HCT116 (cell line): ENCODE measurements at regions not wholly inside any gene's neighbourhood (a gene's known extent, or its start where the extent isn't known, plus 50 kb on each side); places are given as distances from the start of the nearest gene placed in this dataset.

ENCODE experiments used
- ATAC-seq: fragments of 200-7000 bp; cut with Tn5 transposase; 2 replicates; pipeline ENCODE4 v1.9.1; 2020; ENCODE audit warnings: mild to moderate bottlenecking, moderate library complexity
- BruUV-seq: library from RNA; stranded (reverse); fragments of 400-500 nt; replicated peaks from 2 replicates; lab custom pipeline; 2021; lab: Mats Ljungman, UMichigan
- CTCF ChIA-PET: fragments of 300-600 bp; sonication (Branson Sonifier 250); formaldehyde crosslinking; loops from one replicate; lab custom pipeline; 2021; ENCODE audit warnings: antibody characterized with exemption; lab: Charles Lee
- POLR2A ChIA-PET: fragments of 300-600, 350-600 bp; sonication (Branson Sonifier 250); formaldehyde crosslinking; loops from one replicate; lab custom pipeline; 2021; ENCODE audit warnings: antibody characterized with exemption; lab: Charles Lee
- RAD21 ChIA-PET, 2 experiments: fragments of 300-600 bp; sonication (Branson Sonifier 250); formaldehyde crosslinking; loops; one replicate each; lab custom pipeline; 2023; ENCODE audit warnings: low total read pairs in 2 of 2; ENCODE audit not compliant: uncharacterized antibody in 2 of 2, unreplicated experiment in 2 of 2, low non-redundant PET in 1 of 2; lab: Charles Lee
- DNase-seq: peaks from one replicate; pipeline ENCODE4 v3.0.0-alpha.2; 2010; ENCODE audit warnings: low read depth, low spot score
- H2AFZ ChIP-seq: fragments of 200-600 bp; shearing (Covaris generic), sonication (generic); 2 replicates; pipeline ENCODE4 v1.6.1; 2017; ENCODE audit warnings: low read depth, mixed run types, mixed read lengths, antibody characterized with exemption, low read length; ENCODE audit not compliant: poor library complexity, severe bottlenecking
- H3K27ac ChIP-seq: 2 replicates; pipeline ENCODE4 v1.5.1; 2012; ENCODE audit warnings: low read depth, low read length
- H3K27me3 ChIP-seq: fragments of 200-600 bp; sonication (generic); 2 replicates; pipeline ENCODE4 v1.6.1; 2016; ENCODE audit warnings: mixed run types, low read length, mixed read lengths; ENCODE audit not compliant: insufficient read depth
- H3K36me3 ChIP-seq, 2 experiments: fragments of 200-500 bp in 1 of 2; fragments of 200-600 bp in 1 of 2; sonication (Bioruptor generic) in 1 of 2; sonication (generic) in 1 of 2; 2 replicates each; pipeline versions ENCODE4 v1.5.1 to v1.6.1; 2014 to 2016; ENCODE audit warnings: low read length in 2 of 2, inconsistent platforms in 1 of 2, mixed read lengths in 1 of 2, mixed run types in 1 of 2; ENCODE audit not compliant: insufficient read depth in 2 of 2, control insufficient read depth in 1 of 2
- H3K4me1 ChIP-seq, 2 experiments: fragments of 200-600 bp in 1 of 2; sonication (generic) in 1 of 2; 2 replicates each; pipeline versions ENCODE4 v1.5.1 to v1.6.1; 2012 to 2017; ENCODE audit warnings: low read length in 2 of 2, inconsistent platforms in 1 of 2, mild to moderate bottlenecking in 1 of 2, mixed read lengths in 1 of 2, mixed run types in 1 of 2, moderate library complexity in 1 of 2; ENCODE audit not compliant: insufficient read depth in 2 of 2, control insufficient read depth in 1 of 2
- H3K4me2 ChIP-seq: fragments of 200-600 bp; sonication (generic); 2 replicates; pipeline ENCODE4 v1.6.1; 2017; ENCODE audit warnings: mixed run types, low read length, mixed read lengths
- H3K4me3 ChIP-seq, 2 experiments: fragments of 200-600 bp in 1 of 2; sonication (generic) in 1 of 2; replicated peaks in 1 of 2; 2 replicates each; pipeline ENCODE4 v1.5.1; 2011 to 2016; ENCODE audit warnings: low read length in 2 of 2, control low read depth in 1 of 2, low read depth in 1 of 2, mild to moderate bottlenecking in 1 of 2, mixed read lengths in 1 of 2, mixed run types in 1 of 2
- H3K79me2 ChIP-seq: fragments of 200-600 bp; sonication (generic); 2 replicates; pipeline ENCODE4 v1.6.1; 2017; ENCODE audit warnings: mild to moderate bottlenecking, mixed run types, low read length, moderate library complexity, mixed read lengths; ENCODE audit not compliant: insufficient read depth
- H3K9ac ChIP-seq: fragments of 200-600 bp; sonication (generic); 2 replicates; pipeline ENCODE4 v1.6.1; 2016; ENCODE audit warnings: low read length, mixed read lengths
- H3K9me2 ChIP-seq: fragments of 200-600 bp; sonication (generic), shearing (Covaris generic); 2 replicates; pipeline ENCODE4 v1.6.1; 2017; ENCODE audit warnings: mixed run types, mild to moderate bottlenecking, moderate library complexity; ENCODE audit not compliant: insufficient read depth
- H3K9me3 ChIP-seq, 2 experiments: fragments of 200-500 bp in 1 of 2; fragments of 200-600 bp in 1 of 2; sonication (Bioruptor generic) in 1 of 2; sonication (generic) in 1 of 2; 2 replicates each; pipeline ENCODE4 v1.6.1; 2014 to 2017; ENCODE audit warnings: low read length in 2 of 2, mixed read lengths in 2 of 2, inconsistent platforms in 1 of 2, low read depth in 1 of 2, mild to moderate bottlenecking in 1 of 2, mixed run types in 1 of 2, moderate library complexity in 1 of 2; ENCODE audit not compliant: control insufficient read depth in 1 of 2, insufficient read depth in 1 of 2
- H4K20me1 ChIP-seq: fragments of 200-600 bp; sonication (generic), shearing (Covaris generic); 2 replicates; pipeline ENCODE4 v1.6.1; 2017; ENCODE audit warnings: mixed run types, mild to moderate bottlenecking, moderate library complexity; ENCODE audit not compliant: insufficient read depth
- ATF3 ChIP-seq: IDR thresholded peaks from 2 replicates; pipeline ENCODE4 v1.6.1; 2012
- ELF1 ChIP-seq: IDR thresholded peaks from 2 replicates; pipeline ENCODE4 v1.6.1; 2012; ENCODE audit warnings: low read depth, borderline replicate concordance
- EZH2 ChIP-seq: fragments of 200-600 bp; sonication (generic); IDR thresholded peaks from 2 replicates; pipeline ENCODE4 v1.6.1; 2017; ENCODE audit warnings: antibody characterized with exemption, mixed run types
- JUND ChIP-seq: IDR thresholded peaks from 2 replicates; pipeline ENCODE4 v1.6.1; 2012
- REST ChIP-seq: IDR thresholded peaks from 2 replicates; pipeline ENCODE4 v1.6.1; 2012; ENCODE audit warnings: low read depth
- intact Hi-C: fragments of 100-400 bp; cut with micrococcal nuclease; formaldehyde crosslinking; loops from 2 replicates; pipeline ENCODE4 v1.10.0; 2022

- RAD21 ChIA-PET: interaction anchor here in 1 of 2 experiments (0.7 kb wide), 1 partner anchor 122 kb away, joined by 3 read pairs; no protein-coding TSS in a partner anchor
- Histone ChIP-seq H3K4me3 (no peak overlapping the region), H3K27me3 (peaks cover 5% of the 10 kb centered on the region; the same call in 1 of the 2 replicates), H2AFZ (no peak overlapping the region), H3K4me2 (no peak overlapping the region), H3K79me2 (no peaks in the 10 kb centered on the region), H3K27ac (no peak overlapping the region), H3K36me3 (no peaks in the 10 kb centered on the region), H3K9me2 (no peaks in the 10 kb centered on the region), H4K20me1 (no peaks in the 10 kb centered on the region), H3K9ac (no peak overlapping the region), H3K9me3 (no peaks in the 10 kb centered on the region), H3K4me1 (peaks cover 2 to 19% of the 10 kb centered on the region in 2 experiments; a peak in 3 of 4 replicates)
- CTCF ChIA-PET: interaction anchor here (1.4 kb wide), 1 partner anchor 12 kb away, joined by 4 read pairs; no protein-coding TSS in a partner anchor
- DNase-seq: no peak
- POLR2A ChIA-PET: no interaction called here
- no peak for ATAC-seq
- intact Hi-C loops: no loop called here
- TF ChIP-seq ATF3 (no peak), ELF1 (no peak), EZH2 (no peak), JUND (no peak), REST (no peak)
- no TSS peak for BruUV-seq
Observed at GRCh38 chr17:5781236-5781927, 197.1 kb upstream of the NLRP1 start.
